Activated T-helper 1 cell treated with anti-CD3 and anti-CD28 coated beads, Interleukin-12 subunit alpha, Interleukin-12 subunit beta, Interleukin-2, Interleukin-4 antibody, amounts not matched to agents 30 ng/mL and 10 ng/mL and 1 ng/mL, durations not matched to agents 14 hours and 24 hours and 36 hours (primary cell): ENCODE measurements at regions not wholly inside any gene's neighbourhood (a gene's known extent, or its start where the extent isn't known, plus 50 kb on each side); places are given as distances from the start of the nearest gene placed in this dataset.

Experiments
- DNase-seq: peaks from one replicate; pipeline ENCODE4 v3.0.0; 2021; ENCODE audit warnings: low spot score
- H3K27ac Mint-ChIP-seq: one replicate; pipeline ENCODE4 v1.8.0; 2021; ENCODE audit warnings: mild to moderate bottlenecking, mixed read lengths
- H3K27me3 Mint-ChIP-seq: one replicate; pipeline ENCODE4 v1.8.0; 2022; ENCODE audit warnings: mild to moderate bottlenecking, moderate library complexity, mixed read lengths; ENCODE audit not compliant: insufficient read depth
- H3K36me3 Mint-ChIP-seq: one replicate; pipeline ENCODE4 v1.8.0; 2021; ENCODE audit warnings: low read depth, mixed read lengths
- H3K4me1 Mint-ChIP-seq: one replicate; pipeline ENCODE4 v1.8.0; 2021; ENCODE audit warnings: low read depth, mixed read lengths
- H3K4me3 Mint-ChIP-seq: one replicate; pipeline ENCODE4 v1.8.0; 2021; ENCODE audit warnings: mild to moderate bottlenecking, moderate library complexity, mixed read lengths
- H3K9me3 Mint-ChIP-seq: one replicate; pipeline ENCODE4 v1.8.0; 2021; ENCODE audit warnings: mixed read lengths
- intact Hi-C: fragments of 100-400 bp; cut with micrococcal nuclease; formaldehyde crosslinking; loops from one replicate; pipeline ENCODE4 v1.15.1; 2024

GRCh38 chr11:79960461-79960860 is 519.6 kb upstream of the TENM4 start:
- intact Hi-C loops: no loop called here
- Mint-ChIP-seq H3K4me1 (no peaks in the 10 kb centered on the region), H3K36me3 (no peaks in the 10 kb centered on the region), H3K27ac (no peak overlapping the region), H3K4me3 (no peak overlapping the region), H3K27me3 (no peaks in the 10 kb centered on the region), H3K9me3 (peaks cover 21% of the 10 kb centered on the region)
- DNase-seq: no peak

DNA sequence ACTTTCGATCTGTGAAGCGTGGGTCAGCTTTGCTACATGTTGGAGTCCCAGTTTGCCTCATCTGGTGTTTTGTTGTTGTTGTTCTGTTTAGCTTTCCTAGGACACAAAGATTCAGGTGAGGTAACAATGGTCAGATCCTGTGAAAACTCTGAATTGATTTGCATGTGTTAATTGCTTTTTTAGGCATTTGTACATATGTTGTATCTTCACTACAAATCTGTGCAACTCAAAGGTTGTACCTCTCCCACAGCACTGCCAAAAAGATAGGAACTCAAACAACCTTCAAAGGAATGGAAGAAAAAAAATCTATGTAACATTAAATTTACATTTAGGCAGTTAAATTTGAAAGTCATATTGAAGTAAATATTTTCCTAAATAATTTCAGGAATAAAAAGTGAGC is 518.5 kb upstream of the TENM4 start:
- no peaks in the 10 kb centered on the region for H3K27me3 Mint-ChIP-seq
- H3K4me3 Mint-ChIP-seq: no peak overlapping the region
- H3K4me1 Mint-ChIP-seq: no peaks in the 10 kb centered on the region
- no peak overlapping the region for H3K27ac Mint-ChIP-seq
- intact Hi-C loops: no loop called here
- peaks cover 21% of the 10 kb centered on the region for H3K9me3 Mint-ChIP-seq
- DNase-seq: no peak
- no peaks in the 10 kb centered on the region for H3K36me3 Mint-ChIP-seq

DNA sequence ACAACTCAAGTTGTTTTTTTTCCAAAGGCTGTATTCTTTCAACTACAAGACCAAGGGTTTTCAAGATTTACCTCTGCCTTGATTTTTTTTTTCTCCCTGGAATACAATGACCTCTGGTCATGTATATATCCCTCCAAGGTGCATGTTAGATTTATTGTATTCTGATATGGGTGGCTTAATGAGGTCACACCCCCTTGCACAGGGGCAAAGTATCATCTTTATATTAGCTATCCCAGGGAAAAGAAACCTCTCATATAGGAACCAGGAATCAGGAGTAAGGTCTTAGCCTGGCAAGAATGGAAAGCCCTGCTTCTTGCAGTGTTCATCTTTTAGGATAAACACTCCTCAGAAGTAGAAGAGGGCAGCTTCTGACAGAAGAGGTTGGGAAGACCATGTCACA is 516.9 kb upstream of the TENM4 start:
- peaks cover 21% of the 10 kb centered on the region for H3K9me3 Mint-ChIP-seq
- no peak overlapping the region for H3K4me3 Mint-ChIP-seq
- no peaks in the 10 kb centered on the region for H3K27me3 Mint-ChIP-seq
- no peak overlapping the region for H3K27ac Mint-ChIP-seq
- no peaks in the 10 kb centered on the region for H3K36me3 Mint-ChIP-seq
- H3K4me1 Mint-ChIP-seq: no peaks in the 10 kb centered on the region
- DNase-seq: no peak
- intact Hi-C loops: no loop called here

DNA sequence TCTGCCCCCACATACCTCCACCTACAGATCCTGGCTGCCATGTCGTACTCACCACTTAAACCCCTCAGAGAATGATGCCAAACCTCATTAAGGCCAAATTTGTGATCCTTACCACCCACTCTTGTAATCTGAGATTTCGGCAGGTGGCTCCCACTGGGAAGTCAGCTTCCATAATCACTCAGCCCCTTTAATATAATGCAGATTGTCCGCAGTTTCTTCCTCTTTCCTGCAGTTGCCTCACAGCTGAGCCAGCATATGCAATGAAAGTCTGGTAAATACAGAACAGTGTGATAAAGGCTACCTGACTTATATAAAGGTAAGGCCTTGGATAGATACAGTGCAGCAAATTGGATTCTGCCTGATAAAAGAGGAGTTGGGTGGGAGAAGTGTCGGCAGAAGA is 515.2 kb upstream of the TENM4 start:
- no peak overlapping the region for H3K4me3 Mint-ChIP-seq
- H3K9me3 Mint-ChIP-seq: peaks cover 21% of the 10 kb centered on the region
- no peak overlapping the region for H3K27ac Mint-ChIP-seq
- no peak for DNase-seq
- no peaks in the 10 kb centered on the region for H3K4me1 Mint-ChIP-seq
- no peaks in the 10 kb centered on the region for H3K36me3 Mint-ChIP-seq
- H3K27me3 Mint-ChIP-seq: no peaks in the 10 kb centered on the region
- intact Hi-C loops: no loop called here

DNA sequence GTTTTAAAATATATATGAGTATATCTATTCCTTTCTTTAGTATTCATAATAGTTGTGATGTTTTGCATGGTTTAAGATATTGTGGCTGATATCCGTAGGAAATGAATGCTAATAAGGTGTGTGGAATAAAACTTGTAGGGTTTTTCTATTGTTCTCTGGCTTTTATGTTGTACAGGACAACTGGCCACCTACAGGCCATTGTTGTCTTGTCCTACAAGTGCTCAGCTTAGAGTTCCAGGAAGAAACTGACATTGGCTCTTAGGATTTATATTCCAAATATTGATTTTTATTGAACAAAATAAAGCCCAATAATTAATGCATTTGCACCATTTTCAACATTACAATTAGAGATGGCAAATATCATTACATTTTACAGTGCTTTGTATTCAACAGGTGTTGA is 512.8 kb upstream of the TENM4 start:
- Mint-ChIP-seq H3K27ac (no peak overlapping the region), H3K9me3 (peaks cover 6% of the 10 kb centered on the region), H3K27me3 (no peaks in the 10 kb centered on the region), H3K4me3 (no peak overlapping the region), H3K4me1 (no peaks in the 10 kb centered on the region), H3K36me3 (no peaks in the 10 kb centered on the region)
- no peak for DNase-seq
- intact Hi-C loops: no loop called here

DNA sequence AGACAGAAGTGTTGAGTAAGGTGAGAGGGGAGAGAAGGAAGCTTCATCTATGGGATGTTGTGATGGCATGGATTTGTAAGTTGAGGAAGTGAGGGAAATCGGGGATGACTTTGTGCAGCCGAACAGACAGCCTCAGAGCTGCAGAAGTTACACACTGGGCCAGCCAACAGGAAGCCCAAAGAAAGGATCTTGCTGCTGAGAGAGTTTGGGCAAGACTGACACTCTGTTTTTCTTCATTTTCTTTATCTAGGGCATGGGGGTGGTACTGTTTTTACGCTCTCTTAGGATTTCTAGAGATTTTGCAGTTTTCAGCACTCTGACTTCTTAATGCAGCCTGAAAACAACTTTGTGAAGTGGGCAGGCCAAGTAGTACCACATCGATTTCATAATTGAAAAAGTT is 509.9 kb upstream of the TENM4 start:
- no peak overlapping the region for H3K27ac Mint-ChIP-seq
- H3K27me3 Mint-ChIP-seq: no peaks in the 10 kb centered on the region
- H3K4me1 Mint-ChIP-seq: no peaks in the 10 kb centered on the region
- no peak overlapping the region for H3K4me3 Mint-ChIP-seq
- no peak for DNase-seq
- no peaks in the 10 kb centered on the region for H3K36me3 Mint-ChIP-seq
- intact Hi-C loops: no loop called here
- H3K9me3 Mint-ChIP-seq: no peaks in the 10 kb centered on the region

DNA sequence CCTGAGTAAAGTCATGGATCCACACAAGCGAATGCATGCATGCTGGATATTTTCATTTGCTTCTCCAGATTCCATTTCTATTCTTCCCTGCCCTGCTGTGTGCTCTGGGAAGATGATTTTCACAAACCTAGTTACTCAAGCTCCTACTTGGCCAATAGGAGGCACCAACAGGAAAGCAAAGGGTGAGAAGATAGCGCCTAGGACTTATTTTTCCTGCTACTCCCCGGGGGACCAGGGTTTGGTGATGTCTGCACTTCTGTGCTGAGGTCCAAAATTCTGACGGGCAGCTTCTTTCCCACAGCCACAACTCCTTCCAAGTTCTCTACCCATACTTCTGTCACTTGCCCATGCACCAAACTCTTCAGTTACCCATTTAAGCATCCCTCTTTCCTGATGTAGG is 509.3 kb upstream of the TENM4 start:
- Mint-ChIP-seq H3K27ac (no peak overlapping the region), H3K4me1 (no peaks in the 10 kb centered on the region), H3K36me3 (no peaks in the 10 kb centered on the region), H3K4me3 (no peak overlapping the region), H3K27me3 (no peaks in the 10 kb centered on the region), H3K9me3 (no peaks in the 10 kb centered on the region)
- no peak for DNase-seq
- intact Hi-C loops: no loop called here

GRCh38 chr11:79949574-79949973 is 508.7 kb upstream of the TENM4 start:
- Mint-ChIP-seq H3K36me3 (no peaks in the 10 kb centered on the region), H3K4me3 (no peak overlapping the region), H3K27ac (no peak overlapping the region), H3K27me3 (no peaks in the 10 kb centered on the region), H3K9me3 (no peaks in the 10 kb centered on the region), H3K4me1 (no peaks in the 10 kb centered on the region)
- intact Hi-C loops: no loop called here
- no peak for DNase-seq

DNA sequence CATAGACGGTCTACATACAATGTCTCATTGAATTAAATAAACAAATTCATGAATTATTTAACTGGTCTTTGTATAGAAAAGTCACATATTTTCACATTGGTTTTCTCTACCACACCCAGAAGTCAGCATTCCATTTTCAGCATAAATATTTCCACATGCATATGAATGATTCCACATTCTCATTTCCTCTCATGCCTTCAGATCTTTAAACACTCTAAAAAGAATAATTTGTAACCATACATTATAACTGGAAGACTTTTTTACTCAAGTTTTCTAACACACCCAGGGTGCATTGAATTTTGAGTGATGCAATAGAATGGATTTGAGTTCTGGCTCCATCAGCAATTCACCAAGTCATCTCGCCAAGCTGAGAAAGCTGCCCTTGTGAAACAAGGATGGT is 501.8 kb upstream of the TENM4 start:
- no peaks in the 10 kb centered on the region for H3K36me3 Mint-ChIP-seq
- intact Hi-C loops: no loop called here

DNA sequence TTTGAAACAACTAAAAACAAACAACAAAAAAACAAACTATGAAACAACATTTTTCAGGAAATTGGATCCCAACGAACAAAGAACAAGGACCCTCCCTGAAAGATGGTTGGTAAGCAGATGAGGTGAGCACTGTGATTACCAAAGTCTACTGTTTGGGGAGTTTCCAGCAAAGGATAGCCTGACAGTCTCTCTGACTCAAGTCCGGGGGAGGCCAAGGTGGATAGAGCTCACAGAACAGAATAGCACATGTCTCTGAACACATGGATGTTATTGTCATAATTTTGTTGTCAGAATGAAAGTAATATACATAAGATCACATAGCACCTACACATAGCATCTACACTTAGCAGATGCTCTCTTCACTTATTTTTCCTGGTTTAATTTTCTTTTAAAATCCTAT is 501.3 kb upstream of the TENM4 start:
- no peak for DNase-seq
- H3K27me3 Mint-ChIP-seq: no peaks in the 10 kb centered on the region
- H3K27ac Mint-ChIP-seq: no peak overlapping the region
- no peaks in the 10 kb centered on the region for H3K9me3 Mint-ChIP-seq
- no peak overlapping the region for H3K4me3 Mint-ChIP-seq
- H3K36me3 Mint-ChIP-seq: no peaks in the 10 kb centered on the region
- H3K4me1 Mint-ChIP-seq: no peaks in the 10 kb centered on the region
- intact Hi-C loops: no loop called here

More for the DNA sequence above, 501.8 kb upstream of the TENM4 start:
- Mint-ChIP-seq H3K9me3 (no peaks in the 10 kb centered on the region), H3K4me1 (no peaks in the 10 kb centered on the region), H3K4me3 (no peak overlapping the region), H3K27me3 (no peaks in the 10 kb centered on the region), H3K27ac (no peak overlapping the region)
- no peak for DNase-seq

DNA sequence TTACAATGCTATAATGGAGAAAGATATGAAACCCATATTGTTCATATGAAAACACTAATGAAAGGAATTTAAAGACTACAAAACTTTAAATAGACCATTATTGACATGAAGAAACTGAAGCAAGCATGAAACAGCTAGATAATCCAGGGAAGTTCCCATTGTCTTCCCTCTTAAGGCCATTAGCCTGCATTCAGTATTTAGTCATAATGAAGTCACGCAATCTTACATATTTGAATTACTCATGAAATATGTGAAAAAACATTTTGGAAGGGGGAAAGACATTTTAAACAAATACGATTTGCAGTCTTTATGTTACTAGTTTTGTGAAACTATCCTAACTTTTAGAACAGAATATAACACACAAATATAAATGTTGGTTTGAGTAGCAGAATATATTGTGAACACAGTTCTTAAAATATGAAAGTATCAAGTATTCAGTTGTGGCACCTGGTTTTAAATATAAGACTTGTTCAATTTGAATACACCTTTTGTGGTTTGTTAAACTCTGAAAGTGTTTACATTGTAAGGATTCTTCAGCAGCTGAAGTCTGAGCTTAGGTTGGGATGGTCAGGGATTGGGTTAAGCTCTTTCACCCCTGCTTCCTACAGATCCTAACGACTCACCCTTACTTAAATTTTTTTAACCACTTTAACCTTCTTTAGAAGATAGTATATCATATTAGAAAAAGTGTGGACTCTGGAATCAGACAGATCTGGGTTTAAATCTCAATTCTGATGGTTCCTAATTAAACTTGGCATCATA is 500.3 kb upstream of the TENM4 start:
- Mint-ChIP-seq H3K27ac (no peak overlapping the region), H3K27me3 (no peaks in the 10 kb centered on the region), H3K9me3 (no peaks in the 10 kb centered on the region), H3K36me3 (no peaks in the 10 kb centered on the region), H3K4me3 (no peak overlapping the region), H3K4me1 (no peaks in the 10 kb centered on the region)
- no peak for DNase-seq
- intact Hi-C loops: no loop called here

DNA sequence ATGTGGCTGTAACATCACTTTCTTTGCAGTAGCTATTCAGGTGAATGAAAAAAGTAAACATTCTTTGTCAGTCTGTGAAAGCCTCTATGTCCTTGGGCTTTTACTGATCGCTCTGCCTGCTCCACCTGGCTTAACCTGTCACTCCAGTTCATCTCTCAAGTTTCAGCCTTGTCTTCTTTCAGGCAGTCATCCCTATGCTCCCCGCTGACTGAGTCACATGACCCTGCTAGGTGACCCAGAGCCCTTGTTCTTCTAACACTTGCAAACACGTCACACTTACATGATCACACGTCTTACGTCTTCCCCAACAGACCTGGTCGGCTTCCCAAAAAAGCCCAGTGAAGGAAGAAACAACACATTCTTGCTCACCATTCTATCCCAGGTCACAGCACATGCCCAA is 499.3 kb upstream of the TENM4 start:
- Mint-ChIP-seq H3K9me3 (no peaks in the 10 kb centered on the region), H3K4me3 (no peak overlapping the region), H3K27ac (no peak overlapping the region), H3K4me1 (no peaks in the 10 kb centered on the region), H3K27me3 (no peaks in the 10 kb centered on the region), H3K36me3 (no peaks in the 10 kb centered on the region)
- intact Hi-C loops: no loop called here
- DNase-seq: no peak

- Mint-ChIP-seq H3K27ac (no peak overlapping the region), H3K4me1 (no peaks in the 10 kb centered on the region), H3K4me3 (no peak overlapping the region), H3K9me3 (no peaks in the 10 kb centered on the region), H3K36me3 (no peaks in the 10 kb centered on the region), H3K27me3 (no peaks in the 10 kb centered on the region)
- intact Hi-C loops: no loop called here
- no peak for DNase-seq
Measured at GRCh38 chr11:79939111-79939510, 498.3 kb upstream of the TENM4 start.

DNA sequence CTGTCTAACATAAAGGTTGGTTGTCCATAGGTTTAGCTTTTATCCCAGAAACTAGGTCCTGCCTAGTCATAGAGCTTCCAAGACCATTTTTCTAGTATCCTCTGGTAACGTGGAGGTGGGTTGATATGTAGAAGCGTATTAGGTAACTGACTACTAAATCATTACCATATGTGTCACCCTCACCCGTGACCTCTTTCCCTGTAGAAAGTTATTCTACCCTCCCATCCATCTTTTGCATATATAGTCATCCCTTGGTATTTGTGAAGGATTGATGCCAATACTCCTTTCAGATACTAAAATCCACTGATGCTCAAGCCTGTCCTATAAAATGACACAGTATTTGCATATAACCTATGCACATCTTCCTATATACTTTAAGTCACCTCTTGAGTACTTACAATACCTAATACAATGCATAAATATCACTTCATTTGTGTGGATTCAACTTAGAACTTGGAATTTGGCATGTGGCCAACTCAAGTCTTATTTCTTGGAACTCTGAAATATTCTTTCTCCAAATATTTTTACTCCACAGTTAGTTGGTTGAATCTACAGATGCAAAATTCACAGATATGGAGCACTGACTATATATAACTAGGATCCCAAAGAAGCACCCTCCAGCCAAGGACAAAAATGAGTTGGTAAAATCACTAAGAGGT is 497.0 kb upstream of the TENM4 start:
- Mint-ChIP-seq H3K9me3 (no peaks in the 10 kb centered on the region), H3K4me1 (no peaks in the 10 kb centered on the region), H3K27me3 (no peaks in the 10 kb centered on the region), H3K4me3 (no peak overlapping the region), H3K27ac (no peak overlapping the region), H3K36me3 (no peaks in the 10 kb centered on the region)
- intact Hi-C loops: no loop called here
- no peak for DNase-seq
